Stimulated activated memory B cell treated with anti-CD40 and anti-IgM and Interleukin-4, amounts not matched to agents 10 μg/mL and 1 μg/mL and 100 μg/mL, for 72 hours (primary cell): ENCODE measurements at regions not wholly inside any gene's neighbourhood (a gene's known extent, or its start where the extent isn't known, plus 50 kb on each side); places are given as distances from the start of the nearest gene placed in this dataset.
"Not testable (repeated sequence)": the region's sequence is repeated elsewhere in the genome, so short reads cannot be mapped to it uniquely, and the experiment has no call there.

Experiments
- ATAC-seq: fragments of 150-1000 bp; cut with Tn5 transposase; 2 replicates; pipeline ENCODE4 v1.10.0; 2021
- H3K27ac Mint-ChIP-seq: one replicate; pipeline ENCODE4 v1.8.0; 2022; ENCODE audit warnings: mild to moderate bottlenecking, mixed read lengths
- H3K27me3 Mint-ChIP-seq: one replicate; pipeline ENCODE4 v1.8.0; 2022; ENCODE audit warnings: mixed read lengths
- H3K36me3 Mint-ChIP-seq: one replicate; pipeline ENCODE4 v1.8.0; 2022; ENCODE audit warnings: mixed read lengths
- H3K4me1 Mint-ChIP-seq: one replicate; pipeline ENCODE4 v1.8.0; 2022; ENCODE audit warnings: mixed read lengths
- H3K4me3 Mint-ChIP-seq: one replicate; pipeline ENCODE4 v1.8.0; 2022; ENCODE audit warnings: mild to moderate bottlenecking, moderate library complexity, mixed read lengths
- H3K9me3 Mint-ChIP-seq: one replicate; pipeline ENCODE4 v1.8.0; 2022; ENCODE audit warnings: mixed read lengths

- H3K4me3 Mint-ChIP-seq: no peak overlapping the region
- no peaks in the 10 kb centered on the region for H3K9me3 Mint-ChIP-seq
- no peak for ATAC-seq
Observed at GRCh38 chr6:115539531-115539930, 521.2 kb downstream of the FRK start.

GRCh38 chr6:115524821-115525220, 535.9 kb downstream of the FRK start:
- Mint-ChIP-seq H3K27ac (no peak overlapping the region), H3K9me3 (peaks cover 9% of the 10 kb centered on the region), H3K36me3 (no peaks in the 10 kb centered on the region), H3K4me3 (no peak overlapping the region), H3K4me1 (no peaks in the 10 kb centered on the region), H3K27me3 (no peaks in the 10 kb centered on the region)
- no peak for ATAC-seq

More at GRCh38 chr6:115539531-115539930, 521.2 kb downstream of the FRK start:
- no peak overlapping the region for H3K27ac Mint-ChIP-seq
- no peaks in the 10 kb centered on the region for H3K4me1 Mint-ChIP-seq
- H3K27me3 Mint-ChIP-seq: no peaks in the 10 kb centered on the region
- no peaks in the 10 kb centered on the region for H3K36me3 Mint-ChIP-seq

GRCh38 chr6:115521747-115522146, 538.9 kb downstream of the FRK start:
- peaks cover 11% of the 10 kb centered on the region for H3K9me3 Mint-ChIP-seq
- H3K4me3 Mint-ChIP-seq, H3K27ac Mint-ChIP-seq, H3K36me3 Mint-ChIP-seq, ATAC-seq, H3K4me1 Mint-ChIP-seq, H3K27me3 Mint-ChIP-seq: not testable (repeated sequence)

GRCh38 chr6:115514656-115515055, 546.0 kb downstream of the FRK start:
- H3K4me3 Mint-ChIP-seq: no peak overlapping the region
- H3K36me3 Mint-ChIP-seq: no peaks in the 10 kb centered on the region
- no peaks in the 10 kb centered on the region for H3K27me3 Mint-ChIP-seq
- H3K4me1 Mint-ChIP-seq: no peaks in the 10 kb centered on the region
- peaks cover 4% of the 10 kb centered on the region for H3K9me3 Mint-ChIP-seq
- ATAC-seq: no peak
- H3K27ac Mint-ChIP-seq: no peak overlapping the region

GRCh38 chr6:115512923-115513322, 547.8 kb downstream of the FRK start:
- Mint-ChIP-seq H3K27ac (no peak overlapping the region), H3K4me1 (no peaks in the 10 kb centered on the region), H3K9me3 (no peaks in the 10 kb centered on the region), H3K4me3 (no peak overlapping the region), H3K27me3 (no peaks in the 10 kb centered on the region), H3K36me3 (no peaks in the 10 kb centered on the region)
- no peak for ATAC-seq

GRCh38 chr6:115511771-115512170, 548.9 kb downstream of the FRK start:
- H3K4me3 Mint-ChIP-seq: no peak overlapping the region
- H3K4me1 Mint-ChIP-seq: no peaks in the 10 kb centered on the region
- ATAC-seq: no peak
- H3K9me3 Mint-ChIP-seq: no peaks in the 10 kb centered on the region
- no peak overlapping the region for H3K27ac Mint-ChIP-seq
- no peaks in the 10 kb centered on the region for H3K36me3 Mint-ChIP-seq
- H3K27me3 Mint-ChIP-seq: no peaks in the 10 kb centered on the region

GRCh38 chr6:115502432-115502831, 558.3 kb downstream of the FRK start:
- not testable (repeated sequence) for H3K27me3 Mint-ChIP-seq, H3K36me3 Mint-ChIP-seq, H3K27ac Mint-ChIP-seq, H3K4me3 Mint-ChIP-seq, H3K4me1 Mint-ChIP-seq, H3K9me3 Mint-ChIP-seq, ATAC-seq

- ATAC-seq: no peak
- Mint-ChIP-seq H3K4me1 (no peaks in the 10 kb centered on the region), H3K27me3 (no peaks in the 10 kb centered on the region), H3K36me3 (no peaks in the 10 kb centered on the region), H3K9me3 (peaks cover 16% of the 10 kb centered on the region), H3K27ac (no peak overlapping the region), H3K4me3 (no peak overlapping the region)
Observed at GRCh38 chr6:115495184-115495583, 565.5 kb downstream of the FRK start.

DNA sequence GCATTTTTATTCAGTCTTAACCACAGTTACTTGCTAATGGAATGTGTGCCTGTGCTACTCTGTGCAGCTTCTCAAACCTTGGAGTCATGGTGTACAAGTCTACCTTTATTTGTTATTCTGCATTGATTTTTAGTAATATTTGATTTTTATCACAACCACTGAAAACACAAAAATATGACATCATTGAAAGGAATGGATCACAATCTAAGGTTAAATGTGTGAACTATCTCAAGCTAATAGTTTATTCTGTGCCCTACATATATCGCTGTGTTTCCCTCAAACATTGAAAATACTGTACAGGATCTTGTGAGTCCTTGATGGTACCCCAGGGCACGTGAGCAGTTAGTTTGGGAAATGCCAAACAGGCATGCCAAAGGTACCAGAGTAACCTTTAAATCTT, 573.4 kb downstream of the FRK start:
- H3K4me1 Mint-ChIP-seq: no peaks in the 10 kb centered on the region
- no peak overlapping the region for H3K4me3 Mint-ChIP-seq
- H3K36me3 Mint-ChIP-seq: no peaks in the 10 kb centered on the region
- H3K27ac Mint-ChIP-seq: no peak overlapping the region
- ATAC-seq: no peak
- no peaks in the 10 kb centered on the region for H3K27me3 Mint-ChIP-seq
- peaks cover 2% of the 10 kb centered on the region for H3K9me3 Mint-ChIP-seq

DNA sequence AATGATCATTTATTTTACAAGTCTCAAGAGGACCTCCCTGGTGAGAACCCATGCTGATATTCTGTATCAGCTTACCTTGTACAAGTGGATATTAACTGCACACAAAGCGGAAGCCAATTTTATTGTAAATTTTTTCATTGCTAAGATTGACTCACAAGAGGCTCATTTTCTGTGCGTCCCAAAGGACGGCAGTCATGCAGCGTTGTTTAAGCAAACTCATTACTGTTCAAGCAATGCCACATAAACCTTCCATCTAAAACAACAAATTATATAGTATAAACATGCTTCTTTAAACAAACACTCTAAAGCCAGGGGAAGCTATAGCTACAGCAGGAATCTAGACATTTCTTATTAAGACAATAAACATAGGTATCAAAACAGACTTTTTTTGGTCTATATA, 575.3 kb downstream of the FRK start:
- H3K27ac Mint-ChIP-seq: no peak overlapping the region
- no peak overlapping the region for H3K4me3 Mint-ChIP-seq
- peaks cover 2% of the 10 kb centered on the region for H3K9me3 Mint-ChIP-seq
- no peaks in the 10 kb centered on the region for H3K27me3 Mint-ChIP-seq
- no peaks in the 10 kb centered on the region for H3K4me1 Mint-ChIP-seq
- no peaks in the 10 kb centered on the region for H3K36me3 Mint-ChIP-seq
- no peak for ATAC-seq

DNA sequence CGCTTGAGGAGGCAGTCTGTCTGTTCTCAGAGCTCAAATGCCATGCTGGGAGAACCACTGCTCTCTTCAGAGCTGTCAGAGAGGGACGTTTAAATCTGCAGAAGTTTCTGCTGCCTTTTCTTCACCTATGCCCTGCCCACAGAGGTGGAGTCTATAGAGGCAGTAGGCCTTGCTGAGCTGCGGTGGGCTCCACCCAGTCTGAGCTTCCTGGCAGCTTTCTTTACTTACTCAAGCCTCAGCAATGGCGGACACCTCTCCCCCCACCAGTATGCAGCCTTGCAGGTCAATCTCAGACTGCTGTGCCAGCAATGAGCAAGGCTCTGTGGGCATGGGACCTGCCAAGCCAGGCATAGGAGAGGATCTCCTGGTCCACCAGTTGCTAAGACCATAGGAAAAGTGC, 580.1 kb downstream of the FRK start:
- not testable (repeated sequence) for H3K36me3 Mint-ChIP-seq, ATAC-seq, H3K4me1 Mint-ChIP-seq, H3K9me3 Mint-ChIP-seq, H3K4me3 Mint-ChIP-seq, H3K27ac Mint-ChIP-seq, H3K27me3 Mint-ChIP-seq

DNA sequence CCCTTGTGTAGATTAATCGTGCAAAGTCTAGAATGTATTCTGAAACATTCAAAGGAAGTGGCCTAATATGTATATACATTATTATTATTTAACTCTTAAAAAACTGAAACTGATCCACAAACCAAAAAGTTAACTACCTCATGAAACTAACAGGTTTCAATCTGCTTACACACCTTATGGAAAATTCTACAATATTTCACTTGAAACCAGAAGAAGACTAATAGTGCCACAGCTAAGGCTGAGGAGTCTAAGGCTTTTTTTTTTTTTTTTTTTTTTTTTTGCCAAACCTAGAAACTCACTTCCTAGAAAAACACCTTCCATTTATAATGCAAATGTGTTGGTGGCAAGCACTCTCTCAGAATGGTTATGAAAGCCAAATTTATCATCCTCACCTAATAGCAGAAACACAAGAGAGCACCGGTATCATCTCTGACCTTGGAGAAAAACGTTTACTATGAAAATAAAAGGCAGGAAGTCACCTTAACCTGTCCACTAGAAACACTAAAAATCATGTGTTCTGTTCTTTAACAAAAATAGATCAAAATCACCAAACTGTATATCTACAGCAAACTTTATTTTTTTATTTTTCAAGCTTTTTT, 586.1 kb downstream of the FRK start:
- Mint-ChIP-seq H3K27me3 (no peaks in the 10 kb centered on the region), H3K4me3 (no peak overlapping the region), H3K36me3 (no peaks in the 10 kb centered on the region), H3K27ac (no peak overlapping the region), H3K4me1 (no peaks in the 10 kb centered on the region), H3K9me3 (peaks cover 5% of the 10 kb centered on the region)
- ATAC-seq: no peak

DNA sequence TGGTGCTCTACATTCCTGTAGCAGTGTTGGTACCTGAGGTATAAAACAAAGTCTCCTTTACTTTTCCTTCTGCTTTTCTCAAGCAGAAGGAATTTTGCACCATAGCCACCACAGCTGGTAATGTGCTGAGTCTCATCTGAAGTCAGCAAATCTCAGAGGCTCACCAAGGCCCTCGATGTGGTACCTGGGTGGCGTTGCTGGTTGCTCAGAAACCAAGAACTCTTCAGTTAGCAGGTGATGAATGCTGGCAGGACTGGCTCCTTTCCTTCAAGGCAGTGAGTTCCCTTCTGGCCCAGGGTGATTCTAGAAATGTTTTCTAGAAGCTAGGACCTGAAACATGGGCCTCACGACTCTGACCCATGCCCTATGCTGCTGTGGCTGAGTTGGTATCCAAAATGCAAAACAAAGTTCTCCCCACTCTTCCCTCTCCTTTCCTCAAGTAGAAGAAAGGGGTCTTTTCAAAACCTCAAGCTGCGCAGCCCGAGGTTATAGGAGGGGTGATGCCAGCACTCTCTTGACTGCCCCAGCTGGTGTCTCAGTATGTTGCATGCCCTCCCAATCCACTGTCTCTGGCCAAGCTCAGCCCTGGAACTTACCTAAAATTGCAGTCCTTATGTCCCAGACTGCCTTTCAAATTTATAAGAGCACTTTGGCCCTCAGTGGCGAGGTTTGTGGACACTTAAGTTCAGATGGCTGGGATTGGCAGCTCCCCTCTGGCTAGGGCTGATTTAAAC, 592.3 kb downstream of the FRK start:
- ATAC-seq: no peak
- Mint-ChIP-seq H3K4me1 (no peaks in the 10 kb centered on the region), H3K4me3 (no peak overlapping the region), H3K9me3 (peaks cover 6% of the 10 kb centered on the region), H3K27ac (no peak overlapping the region), H3K36me3 (no peaks in the 10 kb centered on the region), H3K27me3 (no peaks in the 10 kb centered on the region)

GRCh38 chr6:115467726-115468125, 593.0 kb downstream of the FRK start:
- H3K36me3 Mint-ChIP-seq: no peaks in the 10 kb centered on the region
- no peak overlapping the region for H3K27ac Mint-ChIP-seq

DNA sequence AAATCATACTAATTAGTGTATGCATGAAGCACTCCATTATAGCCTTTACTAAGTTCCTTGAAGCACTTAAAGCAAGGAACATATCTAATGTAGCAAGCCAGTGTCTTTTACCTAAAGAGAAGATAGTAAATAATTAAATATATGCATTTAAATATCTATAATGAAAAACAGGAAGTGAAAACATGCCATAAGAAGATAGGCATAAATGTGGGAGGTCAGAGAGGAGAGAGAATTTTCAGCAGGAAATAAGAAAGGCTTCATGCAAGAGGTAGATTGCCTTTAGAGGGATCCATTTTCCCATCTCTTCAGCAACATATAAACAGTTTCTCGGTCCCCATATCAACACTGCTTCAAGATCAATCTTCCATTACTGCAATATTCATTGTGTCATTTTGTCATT, 599.8 kb downstream of the FRK start:
- H3K4me3 Mint-ChIP-seq: no peak overlapping the region
- H3K27me3 Mint-ChIP-seq: no peaks in the 10 kb centered on the region
- no peak for ATAC-seq
- peaks cover 3% of the 10 kb centered on the region for H3K9me3 Mint-ChIP-seq
- no peaks in the 10 kb centered on the region for H3K36me3 Mint-ChIP-seq
- H3K4me1 Mint-ChIP-seq: no peaks in the 10 kb centered on the region
- no peak overlapping the region for H3K27ac Mint-ChIP-seq

More at GRCh38 chr6:115467726-115468125, 593.0 kb downstream of the FRK start:
- Mint-ChIP-seq H3K4me1 (no peaks in the 10 kb centered on the region), H3K9me3 (peaks cover 6% of the 10 kb centered on the region), H3K27me3 (no peaks in the 10 kb centered on the region), H3K4me3 (no peak overlapping the region)
- no peak for ATAC-seq

GRCh38 chr6:115456848-115457247, 603.8 kb downstream of the FRK start:
- Mint-ChIP-seq H3K36me3 (no peaks in the 10 kb centered on the region), H3K4me3 (no peak overlapping the region), H3K4me1 (no peaks in the 10 kb centered on the region), H3K27me3 (no peaks in the 10 kb centered on the region), H3K27ac (no peak overlapping the region), H3K9me3 (no peaks in the 10 kb centered on the region)
- no peak for ATAC-seq
